ENCODE measurements at regions not wholly inside any gene's neighbourhood (a gene's known extent, or its start where the extent isn't known, plus 50 kb on each side); places are given as distances from the start of the nearest gene placed in this dataset.
A peak's percentile ranks its signal among the peaks of the same experiment; 100 is the strongest.
"Not testable (repeated sequence)": the region's sequence is repeated elsewhere in the genome, so short reads cannot be mapped to it uniquely, and the experiment has no call there.

DNA sequence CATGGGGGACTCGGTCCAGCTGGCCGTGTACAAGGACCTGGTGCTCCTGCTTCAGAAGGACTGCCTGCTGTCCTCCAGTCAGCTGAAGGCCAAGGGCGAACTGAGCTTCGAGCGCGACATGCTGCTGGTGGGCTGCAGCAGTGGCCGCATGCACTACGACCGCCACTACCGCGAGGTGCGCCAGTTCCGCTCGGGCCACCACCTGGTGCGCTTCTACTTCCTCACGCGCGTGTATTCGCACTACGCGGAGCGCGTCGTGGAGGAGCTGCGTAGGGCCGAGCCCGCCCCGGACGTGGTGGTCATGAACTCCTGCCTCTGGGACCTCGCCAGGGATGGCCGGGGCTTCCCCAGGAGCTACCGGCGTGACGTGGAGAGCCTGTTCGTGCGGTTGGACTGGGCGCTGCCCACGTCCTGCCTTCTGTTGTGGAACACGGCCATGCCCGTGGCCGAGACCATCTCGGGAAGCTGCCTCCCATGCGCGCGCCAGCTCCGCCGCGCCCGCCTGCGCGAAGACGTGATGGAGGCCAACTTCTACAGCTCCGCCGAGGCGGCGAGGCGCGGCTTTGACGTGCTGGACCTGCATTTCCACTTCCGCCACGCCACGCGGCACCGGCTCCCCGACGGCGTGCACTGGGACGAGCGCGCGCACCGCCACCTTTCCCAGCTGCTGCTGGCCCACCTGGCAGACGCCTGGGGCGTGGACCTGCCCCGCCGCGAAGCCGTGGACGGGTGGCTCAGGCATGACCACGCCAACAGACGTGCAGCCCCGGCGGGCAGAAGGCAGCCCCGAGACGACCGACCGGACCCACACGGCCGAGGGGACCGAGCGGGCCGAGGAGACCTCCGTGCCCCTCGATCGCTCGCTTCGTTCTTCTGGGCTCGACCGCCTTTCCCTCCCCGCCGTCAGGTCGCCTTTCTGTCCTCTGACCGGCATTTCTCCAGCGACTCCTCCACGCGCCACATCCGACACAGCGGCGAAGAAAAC, 293.9 kb upstream of the ERBB4 start:
- H3K4me1 Mint-ChIP-seq = no peaks in the 10 kb centered on the region
- H3K36me3 Mint-ChIP-seq (ENCODE audit: low read depth) = no peaks in the 10 kb centered on the region
- no peaks in the 10 kb centered on the region for H3K9me3 ChIP-seq (ENCODE audit: control insufficient read depth, low read length, poor library complexity, severe bottlenecking)
- ATAC-seq (no peak), DNase-seq (no peak)
- no peaks in the 10 kb centered on the region for H3K27me3 Mint-ChIP-seq
- no peak overlapping the region for H3K4me3 Mint-ChIP-seq
- no peak overlapping the region for H3K27ac Mint-ChIP-seq

DNA sequence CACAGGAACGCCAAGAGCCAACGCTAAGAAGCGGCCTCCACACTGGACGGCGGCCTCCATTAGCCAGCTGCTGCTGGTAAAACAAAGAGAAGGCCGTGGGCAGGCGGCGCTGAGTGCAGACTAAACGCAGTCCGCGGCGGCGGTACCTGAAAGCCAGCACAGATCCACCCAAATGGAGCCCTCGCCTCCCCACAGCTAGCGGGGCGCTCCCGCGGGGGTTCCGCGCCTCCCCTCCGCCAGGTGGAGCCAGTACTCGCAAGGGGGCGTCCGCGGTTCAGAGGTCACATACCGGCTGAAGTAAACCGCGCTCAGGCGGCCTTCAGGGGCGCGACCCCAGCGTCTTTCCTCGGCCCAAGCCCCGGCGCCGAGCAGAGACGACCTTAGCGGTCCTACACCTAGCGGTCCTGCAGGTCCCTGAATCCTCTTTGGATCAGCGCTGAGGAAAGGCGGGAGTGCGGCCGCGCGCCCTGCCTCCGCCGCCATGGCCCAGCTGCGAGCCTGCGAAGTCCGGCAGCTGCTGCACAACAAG, 293.1 kb upstream of the ERBB4 start:
- Mint-ChIP-seq H3K27me3 (no peaks in the 10 kb centered on the region), H3K4me1 (no peaks in the 10 kb centered on the region), H3K36me3 (ENCODE audit: low read depth) (no peaks in the 10 kb centered on the region), H3K27ac (no peak overlapping the region), H3K4me3 (no peak overlapping the region)
- DNase-seq = no peak
- ATAC-seq = no peak
- H3K9me3 ChIP-seq (ENCODE audit: control insufficient read depth, low read length, poor library complexity, severe bottlenecking) = no peaks in the 10 kb centered on the region

DNA sequence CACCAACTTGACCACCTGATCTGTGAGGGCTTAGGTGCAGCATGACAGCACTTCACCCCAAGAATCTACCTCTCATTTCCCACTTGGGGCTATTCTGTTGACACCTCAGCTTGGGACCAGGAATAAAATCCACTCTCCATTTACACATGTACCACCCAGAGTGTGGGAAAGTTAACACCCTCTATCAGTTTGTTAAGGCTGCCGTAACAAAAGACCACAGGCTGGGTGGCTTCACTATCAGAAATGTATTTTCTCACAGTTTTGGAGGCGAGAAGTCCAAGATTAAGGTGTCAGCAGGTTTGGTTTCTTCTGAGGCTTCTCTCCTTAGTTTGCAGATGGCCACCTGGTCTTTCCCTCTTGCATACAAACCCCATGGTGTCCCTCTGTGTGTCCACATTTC, 277.7 kb upstream of the ERBB4 start:
- H3K27ac Mint-ChIP-seq = no peak overlapping the region
- peaks cover 6% of the 10 kb centered on the region for H3K27me3 Mint-ChIP-seq
- no peak overlapping the region for H3K4me3 Mint-ChIP-seq

DNA sequence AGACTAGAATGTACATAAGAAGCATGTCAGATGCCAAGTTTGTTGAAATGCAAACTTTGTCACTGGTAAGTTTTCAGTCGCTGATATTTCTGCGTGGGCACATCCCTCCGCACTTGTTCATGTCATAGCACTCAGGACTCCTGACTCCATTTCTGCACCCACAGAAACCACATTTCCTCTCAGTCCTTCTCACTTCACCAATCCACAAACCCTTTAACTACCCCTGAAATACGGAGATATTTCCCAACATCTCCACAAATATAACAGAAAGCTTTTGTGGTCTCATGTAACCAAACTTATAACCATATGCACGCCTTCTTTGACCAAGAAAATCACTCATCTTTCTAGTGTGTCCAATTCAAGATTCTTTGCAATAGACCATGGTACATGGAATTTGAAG, 276.9 kb upstream of the ERBB4 start:
- Mint-ChIP-seq H3K4me1 (peaks cover 3% of the 10 kb centered on the region), H3K36me3 (ENCODE audit: low read depth) (no peaks in the 10 kb centered on the region), H3K27ac (no peak overlapping the region), H3K27me3 (peaks cover 6% of the 10 kb centered on the region), H3K4me3 (no peak overlapping the region)
- DNase-seq (no peak), ATAC-seq (no peak)
- no peaks in the 10 kb centered on the region for H3K9me3 ChIP-seq (ENCODE audit: control insufficient read depth, low read length, poor library complexity, severe bottlenecking)

More for the DNA sequence above, 277.7 kb upstream of the ERBB4 start:
- H3K9me3 ChIP-seq (ENCODE audit: control insufficient read depth, low read length, poor library complexity, severe bottlenecking) = no peaks in the 10 kb centered on the region
- H3K4me1 Mint-ChIP-seq = peaks cover 3% of the 10 kb centered on the region
- DNase-seq (no peak), ATAC-seq (no peak)
- no peaks in the 10 kb centered on the region for H3K36me3 Mint-ChIP-seq (ENCODE audit: low read depth)

DNA sequence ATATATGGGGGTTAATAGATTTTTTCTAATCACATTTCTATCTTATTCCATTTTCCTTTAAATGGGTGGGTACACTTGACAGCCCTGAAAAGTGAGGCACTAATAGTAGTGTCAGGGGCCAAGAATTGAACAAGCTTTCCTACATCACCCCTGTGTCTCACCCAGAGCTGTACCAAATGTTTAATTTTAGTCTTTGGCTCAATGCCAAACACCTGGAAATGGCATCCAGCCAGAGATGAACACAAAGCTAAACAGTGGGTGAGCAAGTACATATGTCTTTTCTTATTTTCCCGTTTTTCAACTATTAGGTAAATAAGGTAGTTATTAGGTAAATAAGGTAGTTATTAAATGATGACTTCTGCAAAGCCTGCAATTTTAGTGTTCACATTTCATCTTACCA, 276.3 kb upstream of the ERBB4 start:
- ATAC-seq = no peak
- no peaks in the 10 kb centered on the region for H3K9me3 ChIP-seq (ENCODE audit: control insufficient read depth, low read length, poor library complexity, severe bottlenecking)
- peaks cover 6% of the 10 kb centered on the region for H3K27me3 Mint-ChIP-seq
- H3K36me3 Mint-ChIP-seq (ENCODE audit: low read depth) = no peaks in the 10 kb centered on the region
- H3K27ac Mint-ChIP-seq = no peak overlapping the region
- DNase-seq = no peak
- H3K4me3 Mint-ChIP-seq = no peak overlapping the region
- H3K4me1 Mint-ChIP-seq = peaks cover 3% of the 10 kb centered on the region

DNA sequence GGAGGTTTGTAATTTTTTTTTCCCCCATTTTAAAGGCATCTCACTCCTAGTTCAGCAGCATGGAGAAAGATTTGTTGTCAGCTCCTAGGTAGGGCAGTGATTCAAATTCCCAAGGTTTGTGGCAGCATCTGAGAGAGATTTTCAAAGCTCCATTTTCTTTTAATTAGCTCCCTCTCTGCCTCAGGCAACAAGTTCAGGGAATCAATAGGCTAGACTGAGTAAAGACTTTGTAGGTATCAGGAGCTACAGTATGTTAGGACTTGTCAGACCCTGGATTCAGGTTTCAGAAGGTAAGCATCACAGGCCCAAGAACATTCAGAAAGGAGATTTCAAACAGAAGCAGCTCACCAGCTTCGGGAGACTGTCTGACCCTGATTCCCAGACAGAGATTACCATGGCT, 273.3 kb upstream of the ERBB4 start:
- H3K9me3 ChIP-seq (ENCODE audit: control insufficient read depth, low read length, poor library complexity, severe bottlenecking) = no peaks in the 10 kb centered on the region
- H3K4me1 Mint-ChIP-seq = peaks cover 3% of the 10 kb centered on the region
- no peak for DNase-seq
- ATAC-seq = no peak
- H3K36me3 Mint-ChIP-seq (ENCODE audit: low read depth) = no peaks in the 10 kb centered on the region
- no peak overlapping the region for H3K27ac Mint-ChIP-seq
- H3K4me3 Mint-ChIP-seq = no peak overlapping the region
- H3K27me3 Mint-ChIP-seq = no peaks in the 10 kb centered on the region

DNA sequence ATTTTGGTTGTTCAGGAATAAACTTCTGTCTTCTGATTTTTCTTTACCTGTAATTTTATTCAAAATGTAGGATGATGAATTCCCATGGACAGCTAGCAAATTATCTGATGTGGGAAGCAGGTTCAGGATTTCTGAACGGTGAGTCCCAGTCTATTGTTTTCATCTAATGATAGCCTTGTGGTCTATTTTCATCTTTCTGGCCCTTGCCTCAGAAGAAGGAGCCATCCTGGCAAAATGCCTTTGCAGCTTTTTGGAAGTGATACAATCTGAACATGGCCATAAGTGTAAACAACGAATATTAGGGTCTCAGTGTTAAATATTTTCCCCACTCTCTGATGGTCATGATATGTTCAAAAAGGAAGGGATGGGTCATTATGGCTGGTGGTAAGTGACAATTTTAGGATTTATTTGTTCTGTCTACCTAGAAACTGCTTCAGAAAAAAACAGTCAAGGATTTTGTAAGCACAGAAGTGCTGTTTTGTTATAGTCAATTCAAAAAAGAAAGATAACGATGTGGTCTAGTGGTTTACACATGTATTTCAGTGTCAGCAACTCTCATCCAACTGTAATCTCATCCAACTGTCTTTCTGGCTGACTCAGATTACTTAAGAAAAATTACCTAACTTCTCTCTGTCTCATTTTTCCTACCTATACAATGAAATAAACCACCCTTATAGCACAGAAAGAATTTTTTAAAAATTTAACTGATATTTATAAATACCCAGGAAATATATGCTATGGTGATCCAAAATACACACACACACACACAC, 272.6 kb upstream of the ERBB4 start:
- no peaks in the 10 kb centered on the region for H3K36me3 Mint-ChIP-seq (ENCODE audit: low read depth)
- no peak for ATAC-seq

DNA sequence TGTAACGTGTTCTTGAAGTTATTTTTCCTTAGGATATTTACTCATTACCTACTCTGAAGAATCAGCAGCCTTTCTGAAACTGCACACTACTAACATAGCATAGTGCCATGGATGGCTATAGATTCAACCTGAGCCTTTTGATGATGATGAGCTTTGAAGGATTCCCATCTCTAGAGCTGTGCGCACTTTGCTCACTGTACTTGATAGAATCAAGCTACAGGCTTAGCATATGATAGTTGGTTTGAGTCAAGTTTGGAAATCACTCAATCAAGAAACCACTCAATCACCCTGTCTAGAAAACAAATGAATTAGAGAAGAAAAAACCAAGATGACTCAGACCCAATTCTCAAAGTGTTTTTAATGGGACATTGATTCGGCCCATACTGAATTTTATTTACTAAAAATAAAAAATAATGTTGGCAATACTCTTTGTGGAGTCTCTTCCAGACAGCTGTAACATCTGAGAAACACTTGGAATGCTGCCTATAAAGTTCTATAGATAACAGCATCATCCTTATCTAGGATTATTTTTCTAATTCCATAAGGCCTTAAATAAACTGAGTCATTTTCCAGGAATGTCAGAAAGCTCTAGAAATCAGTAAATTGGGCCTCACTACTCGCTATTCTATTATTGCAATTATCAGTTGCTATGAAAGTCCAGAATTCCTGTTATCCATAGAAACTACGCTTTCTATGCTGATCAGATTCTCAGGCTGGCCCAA, 259.0 kb upstream of the ERBB4 start:
- Mint-ChIP-seq H3K4me3 (no peak overlapping the region), H3K27me3 (no peaks in the 10 kb centered on the region), H3K36me3 (ENCODE audit: low read depth) (no peaks in the 10 kb centered on the region), H3K4me1 (no peaks in the 10 kb centered on the region), H3K27ac (no peak overlapping the region)
- no peak for ATAC-seq
- no peak for DNase-seq
- H3K9me3 ChIP-seq (ENCODE audit: control insufficient read depth, low read length, poor library complexity, severe bottlenecking) = no peaks in the 10 kb centered on the region

More for the DNA sequence above, 272.6 kb upstream of the ERBB4 start:
- H3K4me3 Mint-ChIP-seq = no peak overlapping the region
- H3K9me3 ChIP-seq (ENCODE audit: control insufficient read depth, low read length, poor library complexity, severe bottlenecking) = no peaks in the 10 kb centered on the region
- H3K4me1 Mint-ChIP-seq = peaks cover 3% of the 10 kb centered on the region
- no peak for DNase-seq
- H3K27me3 Mint-ChIP-seq = no peaks in the 10 kb centered on the region
- H3K27ac Mint-ChIP-seq = no peak overlapping the region

DNA sequence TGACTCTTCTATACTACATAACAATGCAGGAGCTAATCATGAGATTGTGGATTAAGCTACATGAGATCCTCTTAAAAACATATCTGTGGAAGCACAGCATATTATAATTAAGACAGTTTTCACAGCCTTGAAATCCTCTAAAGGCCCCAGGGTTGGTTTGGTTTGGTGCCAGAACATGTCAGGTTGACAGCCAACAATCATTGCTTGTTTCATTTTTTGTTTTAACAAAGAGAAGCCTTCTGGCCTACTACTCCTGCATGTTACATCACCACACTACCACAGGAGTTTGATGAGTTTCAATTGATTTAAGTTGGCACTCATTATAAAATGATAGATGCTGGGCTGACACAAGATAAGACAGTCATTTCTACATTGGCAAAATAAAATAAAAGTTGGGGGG, 255.9 kb upstream of the ERBB4 start:
- H3K4me3 Mint-ChIP-seq = no peak overlapping the region
- H3K27ac Mint-ChIP-seq = no peak overlapping the region
- H3K4me1 Mint-ChIP-seq = no peaks in the 10 kb centered on the region
- no peaks in the 10 kb centered on the region for H3K27me3 Mint-ChIP-seq
- no peaks in the 10 kb centered on the region for H3K9me3 ChIP-seq (ENCODE audit: control insufficient read depth, low read length, poor library complexity, severe bottlenecking)
- ATAC-seq (no peak), DNase-seq (no peak)
- no peaks in the 10 kb centered on the region for H3K36me3 Mint-ChIP-seq (ENCODE audit: low read depth)

DNA sequence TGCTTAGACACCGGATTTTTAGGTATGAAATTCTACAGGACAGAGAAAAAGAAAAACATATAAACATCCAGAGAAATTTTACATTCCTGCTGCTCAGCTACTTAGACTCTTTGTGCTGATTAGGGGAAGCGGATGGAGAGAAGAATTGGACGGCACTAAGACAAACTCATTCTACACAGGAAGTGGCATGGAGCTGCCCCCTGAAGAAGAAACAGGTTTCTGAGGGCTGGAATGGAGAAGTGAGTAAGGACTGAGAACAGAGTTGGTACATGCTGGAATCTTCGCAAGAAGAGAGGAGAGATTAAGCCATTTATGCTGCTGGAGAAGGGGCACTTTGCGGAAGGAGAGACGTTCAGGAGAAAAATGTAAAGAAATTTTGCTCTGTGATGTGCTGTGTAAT, 253.0 kb upstream of the ERBB4 start:
- H3K36me3 Mint-ChIP-seq (ENCODE audit: low read depth) = no peaks in the 10 kb centered on the region
- H3K4me1 Mint-ChIP-seq = no peaks in the 10 kb centered on the region
- H3K27me3 Mint-ChIP-seq = no peaks in the 10 kb centered on the region
- H3K27ac Mint-ChIP-seq = no peak overlapping the region
- H3K9me3 ChIP-seq (ENCODE audit: control insufficient read depth, low read length, poor library complexity, severe bottlenecking) = no peaks in the 10 kb centered on the region
- no peak for ATAC-seq
- DNase-seq = no peak
- H3K4me3 Mint-ChIP-seq = no peak overlapping the region

DNA sequence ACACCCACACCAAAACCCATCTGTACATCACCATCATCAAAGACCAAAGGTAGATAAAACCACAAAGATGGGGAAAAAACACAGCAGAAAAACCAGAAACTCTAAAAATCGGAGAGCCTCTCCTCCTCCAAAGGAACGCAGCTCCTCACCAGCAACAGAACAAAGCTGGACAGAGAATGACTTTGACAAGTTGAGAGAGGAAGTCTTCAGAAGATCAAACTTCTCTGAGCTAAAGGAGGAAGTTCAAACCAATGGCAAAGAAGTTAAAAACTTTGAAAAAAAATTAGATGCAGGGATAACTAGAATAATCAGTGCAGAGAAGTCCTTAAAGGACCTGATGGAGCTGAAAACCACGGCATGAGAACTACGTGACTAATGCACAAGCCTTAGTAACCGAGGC, 247.5 kb upstream of the ERBB4 start:
- not testable (repeated sequence) for DNase-seq; H3K4me3 Mint-ChIP-seq; H3K9me3 ChIP-seq (ENCODE audit: control insufficient read depth, low read length, poor library complexity, severe bottlenecking); H3K27me3 Mint-ChIP-seq; H3K36me3 Mint-ChIP-seq (ENCODE audit: low read depth); ATAC-seq; H3K4me1 Mint-ChIP-seq; H3K27ac Mint-ChIP-seq

DNA sequence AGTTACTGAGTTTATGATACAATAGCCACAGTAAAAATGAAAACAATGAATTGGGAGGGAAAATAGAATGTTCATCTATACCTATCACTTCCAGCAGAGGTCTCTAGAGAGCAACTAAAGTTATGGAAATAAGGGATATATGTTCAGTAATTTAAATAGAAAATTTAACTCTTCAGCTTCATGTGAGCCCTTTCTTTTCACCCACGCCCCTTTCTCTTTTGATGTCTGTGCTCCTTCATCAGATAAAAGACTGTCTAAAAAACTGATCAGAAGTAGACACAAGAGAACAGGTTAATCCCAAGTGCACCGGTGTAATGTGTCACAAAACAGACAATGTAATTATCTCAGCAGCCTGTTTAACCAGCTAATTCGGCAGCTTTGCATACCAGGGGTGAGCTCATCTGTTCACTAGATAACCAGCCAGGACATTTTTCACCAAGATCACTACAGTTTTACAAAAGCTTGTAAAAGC, 238.5 kb upstream of the ERBB4 start:
- Mint-ChIP-seq H3K4me3 (no peak overlapping the region), H3K36me3 (ENCODE audit: low read depth) (peaks cover 2% of the 10 kb centered on the region), H3K4me1 (peaks cover 2% of the 10 kb centered on the region), H3K27ac (no peak overlapping the region), H3K27me3 (peaks cover 8% of the 10 kb centered on the region)
- ATAC-seq (peak; percentile 57), DNase-seq (no peak)
- H3K9me3 ChIP-seq (ENCODE audit: control insufficient read depth, low read length, poor library complexity, severe bottlenecking) = no peaks in the 10 kb centered on the region
